ENCODE measurements at regions not wholly inside any gene's neighbourhood (a gene's known extent, or its start where the extent isn't known, plus 50 kb on each side); places are given as distances from the start of the nearest gene placed in this dataset.

- WGBS, 5 donors: 78 to 92% (median 92%) methylated on average over 1 of the region's 1 CpG
- TF ChIP-seq, protein P1, sequence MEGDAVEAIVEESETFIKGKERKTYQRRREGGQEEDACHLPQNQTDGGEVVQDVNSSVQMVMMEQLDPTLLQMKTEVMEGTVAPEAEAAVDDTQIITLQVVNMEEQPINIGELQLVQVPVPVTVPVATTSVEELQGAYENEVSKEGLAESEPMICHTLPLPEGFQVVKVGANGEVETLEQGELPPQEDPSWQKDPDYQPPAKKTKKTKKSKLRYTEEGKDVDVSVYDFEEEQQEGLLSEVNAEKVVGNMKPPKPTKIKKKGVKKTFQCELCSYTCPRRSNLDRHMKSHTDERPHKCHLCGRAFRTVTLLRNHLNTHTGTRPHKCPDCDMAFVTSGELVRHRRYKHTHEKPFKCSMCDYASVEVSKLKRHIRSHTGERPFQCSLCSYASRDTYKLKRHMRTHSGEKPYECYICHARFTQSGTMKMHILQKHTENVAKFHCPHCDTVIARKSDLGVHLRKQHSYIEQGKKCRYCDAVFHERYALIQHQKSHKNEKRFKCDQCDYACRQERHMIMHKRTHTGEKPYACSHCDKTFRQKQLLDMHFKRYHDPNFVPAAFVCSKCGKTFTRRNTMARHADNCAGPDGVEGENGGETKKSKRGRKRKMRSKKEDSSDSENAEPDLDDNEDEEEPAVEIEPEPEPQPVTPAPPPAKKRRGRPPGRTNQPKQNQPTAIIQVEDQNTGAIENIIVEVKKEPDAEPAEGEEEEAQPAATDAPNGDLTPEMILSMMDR (IDR thresholded peaks at IDR 0.05 in 8 of 11, conservative IDR thresholded peaks at IDR 0.05 in 3 of 11): no peak
- TF ChIP-seq POLR2A (IDR thresholded peaks at IDR 0.05) (no peak), POLR2AphosphoS5 (IDR thresholded peaks at IDR 0.05) (no peak)
- DNase-seq: no peak
- Histone ChIP-seq H3K36me3 (no peaks in the 10 kb centered on the region), H3K27me3 (replicated peaks in 1 of 7) (peaks cover 0 to 3% (median 0%) of the 10 kb centered on the region in 7 donors), H3K4me3 (no peak overlapping the region), H3K27ac (no peak overlapping the region), H3K9me3 (no peaks in the 10 kb centered on the region), H3K4me1 (no peaks in the 10 kb centered on the region)
- intact Hi-C loops (cut with DNase I; ENCODE audit: low total_unique reads): no loop called here
Observed at GRCh38 chr3:5473471-5473870, 286.0 kb downstream of the EDEM1 start.

GRCh38 chr3:5476403-5476802 lies 288.9 kb downstream of the EDEM1 start:
- intact Hi-C loops (cut with DNase I; ENCODE audit: low total_unique reads): no loop called here
- Histone ChIP-seq H3K36me3 (no peaks in the 10 kb centered on the region), H3K27me3 (replicated peaks in 1 of 7) (no peaks in the 10 kb centered on the region), H3K4me1 (no peaks in the 10 kb centered on the region), H3K9me3 (no peaks in the 10 kb centered on the region), H3K27ac (no peak overlapping the region), H3K4me3 (no peak overlapping the region)
- WGBS, 5 donors: 83 to 95% (median 89%) methylated on average over 2 of the region's 2 CpGs
- no peak for TF ChIP-seq POLR2AphosphoS5 (IDR thresholded peaks at IDR 0.05)
- no peak for DNase-seq

DNA sequence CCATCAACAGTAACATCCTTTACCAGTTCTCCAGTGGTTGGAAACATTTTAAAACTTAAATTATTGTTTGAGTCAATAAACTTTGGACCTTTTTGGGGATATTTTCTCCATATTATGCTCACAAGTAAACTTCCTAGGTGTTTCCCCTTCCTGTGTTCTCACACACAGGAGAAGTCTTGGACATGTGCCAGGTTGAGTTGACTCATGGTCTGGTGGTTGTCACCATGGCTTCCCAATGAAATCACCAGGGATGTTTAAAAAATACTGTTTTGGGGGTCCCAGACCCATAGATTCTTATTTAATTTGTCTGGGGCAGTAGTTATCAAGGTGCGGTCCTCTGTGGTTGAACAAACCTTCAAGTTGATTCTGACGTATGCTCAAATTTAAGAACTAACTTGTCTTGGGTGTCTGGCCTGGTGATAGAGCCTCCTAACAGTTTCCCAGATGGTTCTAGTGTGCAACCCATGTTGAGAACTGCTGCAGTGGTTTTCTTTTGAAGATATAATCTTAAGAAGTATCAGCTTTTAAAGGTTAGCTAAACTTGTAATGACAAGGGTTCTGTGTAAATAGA lies 291.8 kb downstream of the EDEM1 start:
- H3K4me3 ChIP-seq: no peak overlapping the region
- no peaks in the 10 kb centered on the region for H3K9me3 ChIP-seq
- TF ChIP-seq POLR2AphosphoS5 (IDR thresholded peaks at IDR 0.05): no peak
- no peak for TF ChIP-seq POLR2A (IDR thresholded peaks at IDR 0.05)
- TF ChIP-seq, protein P1 (IDR thresholded peaks at IDR 0.05 in 8 of 11, conservative IDR thresholded peaks at IDR 0.05 in 3 of 11): no peak
- H3K27ac ChIP-seq: no peak overlapping the region
- no peak for DNase-seq
- 86 to 96% (median 94%) methylated on average over 2 of the region's 2 CpGs for WGBS, 5 donors
- no peaks in the 10 kb centered on the region for H3K4me1 ChIP-seq
- intact Hi-C loops (cut with DNase I; ENCODE audit: low total_unique reads): no loop called here
- no peaks in the 10 kb centered on the region for H3K27me3 ChIP-seq (replicated peaks in 1 of 7)
- no peaks in the 10 kb centered on the region for H3K36me3 ChIP-seq

DNA sequence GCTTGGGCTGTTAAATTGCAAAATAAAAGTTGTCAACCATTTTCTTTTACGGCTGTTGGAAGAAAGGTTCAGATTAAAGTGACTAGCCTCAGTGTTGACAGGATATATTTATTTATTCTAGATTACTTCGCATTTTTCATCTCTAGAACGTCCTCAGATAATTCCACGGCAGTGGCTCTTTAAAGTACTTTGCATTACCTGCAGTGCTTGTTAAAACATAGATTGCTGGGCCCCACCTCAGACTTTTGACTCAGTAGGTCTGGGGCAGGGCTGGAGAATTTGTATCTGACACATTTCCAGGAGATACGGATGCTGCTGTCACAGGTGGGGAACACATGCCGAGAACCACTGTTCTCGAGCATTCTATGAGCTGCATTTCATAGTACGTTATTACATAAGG lies 292.7 kb downstream of the EDEM1 start:
- H3K36me3 ChIP-seq: no peaks in the 10 kb centered on the region
- TF ChIP-seq POLR2AphosphoS5 (IDR thresholded peaks at IDR 0.05) (no peak), POLR2A (IDR thresholded peaks at IDR 0.05) (no peak)
- TF ChIP-seq, protein P1 (IDR thresholded peaks at IDR 0.05 in 8 of 11, conservative IDR thresholded peaks at IDR 0.05 in 3 of 11): no peak
- no peak overlapping the region for H3K4me3 ChIP-seq
- no peaks in the 10 kb centered on the region for H3K9me3 ChIP-seq
- no peaks in the 10 kb centered on the region for H3K4me1 ChIP-seq
- no peak overlapping the region for H3K27ac ChIP-seq
- WGBS, 5 donors: 89 to 94% (median 90%) methylated on average over 8 of the region's 8 CpGs
- no peaks in the 10 kb centered on the region for H3K27me3 ChIP-seq (replicated peaks in 1 of 7)
- intact Hi-C loops (cut with DNase I; ENCODE audit: low total_unique reads): no loop called here
- DNase-seq: no peak

GRCh38 chr3:5485427-5485826 lies 297.9 kb downstream of the EDEM1 start:
- no peak overlapping the region for H3K27ac ChIP-seq
- TF ChIP-seq, protein P1 (IDR thresholded peaks at IDR 0.05 in 8 of 11, conservative IDR thresholded peaks at IDR 0.05 in 3 of 11): no peak
- TF ChIP-seq POLR2AphosphoS5 (IDR thresholded peaks at IDR 0.05): no peak
- no peak for TF ChIP-seq POLR2A (IDR thresholded peaks at IDR 0.05)
- no peak overlapping the region for H3K4me3 ChIP-seq
- DNase-seq: no peak
- no peaks in the 10 kb centered on the region for H3K36me3 ChIP-seq
- no peaks in the 10 kb centered on the region for H3K4me1 ChIP-seq
- H3K9me3 ChIP-seq: no peaks in the 10 kb centered on the region
- H3K27me3 ChIP-seq (replicated peaks in 1 of 7): no peaks in the 10 kb centered on the region
- 76 to 84% (median 78%) methylated on average over 5 of the region's 5 CpGs for WGBS, 5 donors
- intact Hi-C loops (cut with DNase I; ENCODE audit: low total_unique reads): no loop called here

Data from spleen (tissue), 11 donors.